Gastroesophageal sphincter (tissue), 4 donors: ENCODE measurements at regions not wholly inside any gene's neighbourhood (a gene's known extent, or its start where the extent isn't known, plus 50 kb on each side); places are given as distances from the start of the nearest gene placed in this dataset.

ENCODE experiments used
- ATAC-seq: fragments of 150-250 bp; one replicate; pipeline ENCODE4 v1.9.1; 2016; ENCODE audit warnings: mild to moderate bottlenecking, moderate library complexity
- H3K27ac ChIP-seq, 4 donors: fragments of 200-600 bp; sonication (generic) in 3 of 4; 1 replicate in 3 of 4; 2 replicates in 1 of 4; pipeline ENCODE4 v1.5.1; 2016 to 2019
- H3K27me3 ChIP-seq: fragments of 200-600 bp; sonication (generic); one replicate; pipeline ENCODE4 v1.5.1; 2019
- H3K36me3 ChIP-seq, 2 donors: fragments of 200-600 bp; sonication (generic); one replicate each; pipeline ENCODE4 v1.5.1; 2019; ENCODE audit warnings: control low read depth in 1 of 2
- H3K4me1 ChIP-seq, 3 donors: fragments of 200-600 bp; sonication (generic); 1 replicate in 2 of 3; 2 replicates in 1 of 3; pipeline ENCODE4 v1.5.1; 2016 to 2019; ENCODE audit warnings: control low read depth in 2 of 3
- H3K4me3 ChIP-seq, 2 donors: fragments of 200-600 bp; sonication (generic); one replicate each; pipeline ENCODE4 v1.5.1; 2019; ENCODE audit warnings: mild to moderate bottlenecking in 1 of 2, moderate library complexity in 1 of 2
- H3K9me3 ChIP-seq, 3 donors: fragments of 200-600 bp; sonication (generic); one replicate each; pipeline ENCODE4 v1.5.1; 2017 to 2019; ENCODE audit warnings: control low read depth in 2 of 3
- EP300 ChIP-seq: sonication (generic); formaldehyde crosslinking; IDR thresholded peaks from one replicate; pipeline ENCODE4 v1.6.1; 2017; ENCODE audit warnings: antibody characterized with exemption, mild to moderate bottlenecking
- POLR2A ChIP-seq, 2 donors: fragments of 450-650 bp; IDR thresholded peaks; one replicate each; pipeline ENCODE4 v1.6.1; 2017; ENCODE audit warnings: antibody characterized with exemption in 2 of 2, mild to moderate bottlenecking in 2 of 2, moderate library complexity in 1 of 2
- POLR2AphosphoS5 ChIP-seq: sonication (generic); formaldehyde crosslinking; IDR thresholded peaks from one replicate; pipeline ENCODE4 v1.6.1; 2017; ENCODE audit warnings: antibody characterized with exemption
- WGBS, 2 donors: methylation state at CpG; one replicate each; pipeline ENCODE4 v1.1.5; 2018; ENCODE audit warnings: low coverage in 1 of 2; 5-methylcytosine and 5-hydroxymethylcytosine counted together
- TF ChIP-seq, protein P1 (sequence below), 4 experiments: fragments of 200-600 bp in 2 of 4; fragments of 450-650 bp in 2 of 4; sonication (generic) in 1 of 4; IDR thresholded peaks; one replicate each; pipeline ENCODE4 v1.5.1; 2017 to 2019; ENCODE audit warnings: antibody characterized with exemption in 4 of 4, mild to moderate bottlenecking in 2 of 4, moderate library complexity in 2 of 4

GRCh38 chr15:62564886-62565633 is 400.0 kb upstream of the C2CD4B start:
- Histone ChIP-seq H3K27ac (no peak overlapping the region), H3K27me3 (no peaks in the 10 kb centered on the region), H3K4me1 (peaks cover 0 to 12% (median 0%) of the 10 kb centered on the region in 3 donors), H3K36me3 (no peaks in the 10 kb centered on the region), H3K4me3 (no peak overlapping the region), H3K9me3 (no peaks in the 10 kb centered on the region)
- WGBS, 2 donors = 70 to 85% methylated on average over 3 to 4 of the region's 4 CpGs
- TF ChIP-seq EP300 (no peak), POLR2A (IDR thresholded peaks at IDR 0.05) (no peak), POLR2AphosphoS5 (no peak)
- TF ChIP-seq, protein P1, sequence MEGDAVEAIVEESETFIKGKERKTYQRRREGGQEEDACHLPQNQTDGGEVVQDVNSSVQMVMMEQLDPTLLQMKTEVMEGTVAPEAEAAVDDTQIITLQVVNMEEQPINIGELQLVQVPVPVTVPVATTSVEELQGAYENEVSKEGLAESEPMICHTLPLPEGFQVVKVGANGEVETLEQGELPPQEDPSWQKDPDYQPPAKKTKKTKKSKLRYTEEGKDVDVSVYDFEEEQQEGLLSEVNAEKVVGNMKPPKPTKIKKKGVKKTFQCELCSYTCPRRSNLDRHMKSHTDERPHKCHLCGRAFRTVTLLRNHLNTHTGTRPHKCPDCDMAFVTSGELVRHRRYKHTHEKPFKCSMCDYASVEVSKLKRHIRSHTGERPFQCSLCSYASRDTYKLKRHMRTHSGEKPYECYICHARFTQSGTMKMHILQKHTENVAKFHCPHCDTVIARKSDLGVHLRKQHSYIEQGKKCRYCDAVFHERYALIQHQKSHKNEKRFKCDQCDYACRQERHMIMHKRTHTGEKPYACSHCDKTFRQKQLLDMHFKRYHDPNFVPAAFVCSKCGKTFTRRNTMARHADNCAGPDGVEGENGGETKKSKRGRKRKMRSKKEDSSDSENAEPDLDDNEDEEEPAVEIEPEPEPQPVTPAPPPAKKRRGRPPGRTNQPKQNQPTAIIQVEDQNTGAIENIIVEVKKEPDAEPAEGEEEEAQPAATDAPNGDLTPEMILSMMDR (IDR thresholded peaks at IDR 0.05) = no peak
- no peak for ATAC-seq

DNA sequence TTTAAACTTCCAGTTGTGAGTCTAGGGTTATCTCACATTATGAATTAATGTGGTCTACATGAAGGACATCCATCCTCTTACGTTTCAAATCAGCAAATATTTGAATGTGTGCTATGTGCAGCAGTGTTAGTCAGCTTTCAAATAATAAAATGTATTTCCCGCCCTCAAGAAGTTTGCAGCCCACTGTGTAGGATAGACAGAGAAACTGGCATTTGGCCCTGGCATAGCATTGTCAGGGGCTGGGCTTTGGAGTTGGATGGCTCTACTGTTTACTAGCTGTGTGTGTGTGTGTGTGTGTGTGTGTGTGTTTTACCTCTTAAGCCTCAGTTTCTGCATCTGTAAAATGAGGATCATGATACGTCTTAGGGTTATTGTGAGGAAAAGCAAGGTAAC is 400.5 kb upstream of the C2CD4B start:
- TF ChIP-seq, protein P1 (IDR thresholded peaks at IDR 0.05) = no peak
- no peak for TF ChIP-seq EP300
- no peak for TF ChIP-seq POLR2AphosphoS5
- TF ChIP-seq POLR2A (IDR thresholded peaks at IDR 0.05) = no peak

DNA sequence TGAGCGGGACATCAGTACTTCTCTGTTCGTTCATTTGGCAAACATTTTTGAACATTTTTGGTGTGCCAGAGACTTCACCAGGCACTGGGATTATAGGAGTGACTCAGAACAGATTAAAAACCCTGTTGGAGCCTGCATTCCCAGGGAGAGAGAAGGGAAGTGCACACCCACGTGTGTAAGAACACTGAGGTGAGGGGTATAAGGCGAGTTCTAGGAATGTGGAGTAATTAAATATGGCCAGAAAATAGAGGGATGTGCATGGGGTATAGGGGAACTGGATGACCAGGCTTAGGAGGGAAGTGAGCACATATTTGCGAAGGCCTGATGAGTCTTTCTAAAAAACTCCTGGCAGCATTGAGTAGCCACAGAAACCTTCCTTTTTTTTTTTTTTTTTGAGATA is 401.2 kb upstream of the C2CD4B start:
- H3K4me1 ChIP-seq = peaks cover 0 to 12% (median 0%) of the 10 kb centered on the region in 3 donors
- H3K27me3 ChIP-seq = no peaks in the 10 kb centered on the region
- H3K4me3 ChIP-seq = no peak overlapping the region
- TF ChIP-seq, protein P1 (IDR thresholded peaks at IDR 0.05) = no peak
- TF ChIP-seq POLR2AphosphoS5 = no peak
- no peak for TF ChIP-seq POLR2A (IDR thresholded peaks at IDR 0.05)
- TF ChIP-seq EP300 = no peak
- H3K9me3 ChIP-seq = no peaks in the 10 kb centered on the region
- no peak for ATAC-seq
- H3K36me3 ChIP-seq = no peaks in the 10 kb centered on the region
- H3K27ac ChIP-seq = no peak overlapping the region
- WGBS, 2 donors = 64 to 80% methylated on average over 5 of the region's 5 CpGs

More for the DNA sequence above, 400.5 kb upstream of the C2CD4B start:
- ATAC-seq = no peak
- 43 to 51% methylated on average over 2 of the region's 3 CpGs for WGBS, 2 donors
- Histone ChIP-seq H3K36me3 (no peaks in the 10 kb centered on the region), H3K9me3 (no peaks in the 10 kb centered on the region), H3K4me3 (no peak overlapping the region), H3K4me1 (peaks cover 0 to 12% (median 0%) of the 10 kb centered on the region in 3 donors), H3K27me3 (no peaks in the 10 kb centered on the region), H3K27ac (no peak overlapping the region)

DNA sequence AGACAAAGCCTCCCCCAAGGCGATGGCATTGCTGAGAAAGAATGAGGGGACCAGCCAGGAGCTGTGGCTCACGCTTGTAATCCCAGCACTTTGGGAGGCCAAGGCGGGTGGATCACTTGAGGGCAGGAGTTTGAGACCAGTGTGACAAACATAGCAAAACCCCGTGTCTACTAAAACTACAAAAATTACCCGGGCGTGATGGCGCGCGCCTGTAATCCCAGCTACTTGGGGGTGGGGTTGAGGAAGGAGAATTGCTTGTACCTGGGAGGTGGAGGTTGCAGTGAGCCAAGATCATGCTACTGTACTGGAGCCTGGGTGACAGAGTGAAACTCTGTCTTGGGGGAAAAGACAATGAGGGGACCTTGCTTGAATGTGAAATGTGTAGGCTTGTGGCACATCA is 402.4 kb upstream of the C2CD4B start:
- TF ChIP-seq, protein P1 (IDR thresholded peaks at IDR 0.05) = no peak
- no peak for TF ChIP-seq POLR2AphosphoS5
- TF ChIP-seq EP300 = no peak
- TF ChIP-seq POLR2A (IDR thresholded peaks at IDR 0.05) = no peak
- no peaks in the 10 kb centered on the region for H3K36me3 ChIP-seq
- no peak overlapping the region for H3K4me3 ChIP-seq
- H3K27me3 ChIP-seq = no peaks in the 10 kb centered on the region
- no peak for ATAC-seq
- no peaks in the 10 kb centered on the region for H3K9me3 ChIP-seq
- H3K4me1 ChIP-seq = peaks cover 0 to 12% (median 0%) of the 10 kb centered on the region in 3 donors
- no peak overlapping the region for H3K27ac ChIP-seq
- 89 to 90% methylated on average over 2 to 4 of the region's 9 CpGs for WGBS, 2 donors

- Histone ChIP-seq H3K4me3 (no peak overlapping the region), H3K27ac (no peak overlapping the region), H3K4me1 (peaks cover 0 to 12% (median 0%) of the 10 kb centered on the region in 3 donors), H3K27me3 (no peaks in the 10 kb centered on the region), H3K36me3 (no peaks in the 10 kb centered on the region), H3K9me3 (no peaks in the 10 kb centered on the region)
- TF ChIP-seq EP300 = no peak
- no peak for TF ChIP-seq POLR2A (IDR thresholded peaks at IDR 0.05)
- TF ChIP-seq, protein P1 (IDR thresholded peaks at IDR 0.05) = no peak
- TF ChIP-seq POLR2AphosphoS5 = no peak
- ATAC-seq = no peak
- WGBS, 2 donors = 82 to 88% methylated on average over 3 to 6 of the region's 7 CpGs
These were observed 402.9 kb upstream of the C2CD4B start for GRCh38 chr15:62568004-62568403.
